ENCODE measurements at regions not wholly inside any gene's neighbourhood (a gene's known extent, or its start where the extent isn't known, plus 50 kb on each side); places are given as distances from the start of the nearest gene placed in this dataset.

DNA sequence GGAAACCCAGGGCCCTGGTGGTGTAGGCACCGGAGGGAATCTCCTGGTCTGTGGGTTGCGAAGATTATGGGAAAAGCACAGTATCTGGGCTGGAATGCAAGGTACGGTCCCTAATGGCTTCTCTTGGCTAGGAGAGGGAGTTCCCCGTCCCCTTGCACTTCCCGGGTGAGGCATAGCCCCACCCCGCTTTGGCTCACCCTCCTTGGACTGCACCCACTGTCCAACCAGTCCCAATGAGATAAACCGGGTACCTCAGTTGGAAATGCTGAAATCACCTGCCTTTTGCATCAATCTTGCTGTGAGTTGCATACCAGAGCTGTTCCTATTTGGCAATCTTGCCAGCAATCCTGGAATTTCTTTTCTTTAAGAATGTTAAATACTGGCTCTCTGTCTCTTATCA lies 1429.1 kb downstream of the MAT2B start:
- TF ChIP-seq, protein P1, sequence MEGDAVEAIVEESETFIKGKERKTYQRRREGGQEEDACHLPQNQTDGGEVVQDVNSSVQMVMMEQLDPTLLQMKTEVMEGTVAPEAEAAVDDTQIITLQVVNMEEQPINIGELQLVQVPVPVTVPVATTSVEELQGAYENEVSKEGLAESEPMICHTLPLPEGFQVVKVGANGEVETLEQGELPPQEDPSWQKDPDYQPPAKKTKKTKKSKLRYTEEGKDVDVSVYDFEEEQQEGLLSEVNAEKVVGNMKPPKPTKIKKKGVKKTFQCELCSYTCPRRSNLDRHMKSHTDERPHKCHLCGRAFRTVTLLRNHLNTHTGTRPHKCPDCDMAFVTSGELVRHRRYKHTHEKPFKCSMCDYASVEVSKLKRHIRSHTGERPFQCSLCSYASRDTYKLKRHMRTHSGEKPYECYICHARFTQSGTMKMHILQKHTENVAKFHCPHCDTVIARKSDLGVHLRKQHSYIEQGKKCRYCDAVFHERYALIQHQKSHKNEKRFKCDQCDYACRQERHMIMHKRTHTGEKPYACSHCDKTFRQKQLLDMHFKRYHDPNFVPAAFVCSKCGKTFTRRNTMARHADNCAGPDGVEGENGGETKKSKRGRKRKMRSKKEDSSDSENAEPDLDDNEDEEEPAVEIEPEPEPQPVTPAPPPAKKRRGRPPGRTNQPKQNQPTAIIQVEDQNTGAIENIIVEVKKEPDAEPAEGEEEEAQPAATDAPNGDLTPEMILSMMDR (IDR thresholded peaks at IDR 0.05; ENCODE audit: extremely low read depth, missing control alignments), result no peak
- no peak for DNase-seq (ENCODE audit: low spot score)

GRCh38 chr5:164941132-164941531 lies 1435.7 kb downstream of the MAT2B start:
- DNase-seq (ENCODE audit: low spot score), result no peak

DNA sequence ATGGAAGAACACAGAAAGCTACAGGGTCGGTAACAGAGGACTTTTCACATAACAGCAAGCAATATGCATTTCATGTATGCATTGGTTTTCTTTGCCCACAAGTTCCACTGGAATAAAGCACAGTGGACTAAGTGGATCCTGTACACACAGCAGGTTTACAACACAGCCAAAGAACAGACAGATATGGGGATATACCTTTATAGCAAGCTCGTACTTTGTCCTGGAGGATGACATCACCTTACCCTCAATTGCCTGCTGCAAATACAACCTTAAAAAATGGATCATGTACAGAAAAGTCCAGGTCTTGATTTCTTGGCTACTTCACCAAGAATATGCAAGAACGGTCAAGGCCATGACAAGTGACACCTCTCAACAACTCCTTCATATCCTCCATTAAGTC lies 1445.5 kb downstream of the MAT2B start:
- TF ChIP-seq, protein P1 (IDR thresholded peaks at IDR 0.05; ENCODE audit: extremely low read depth, missing control alignments), result no peak
- DNase-seq (ENCODE audit: low spot score), result no peak

More at GRCh38 chr5:164941132-164941531, 1435.7 kb downstream of the MAT2B start:
- TF ChIP-seq, protein P1 (IDR thresholded peaks at IDR 0.05; ENCODE audit: extremely low read depth, missing control alignments), result no peak

DNA sequence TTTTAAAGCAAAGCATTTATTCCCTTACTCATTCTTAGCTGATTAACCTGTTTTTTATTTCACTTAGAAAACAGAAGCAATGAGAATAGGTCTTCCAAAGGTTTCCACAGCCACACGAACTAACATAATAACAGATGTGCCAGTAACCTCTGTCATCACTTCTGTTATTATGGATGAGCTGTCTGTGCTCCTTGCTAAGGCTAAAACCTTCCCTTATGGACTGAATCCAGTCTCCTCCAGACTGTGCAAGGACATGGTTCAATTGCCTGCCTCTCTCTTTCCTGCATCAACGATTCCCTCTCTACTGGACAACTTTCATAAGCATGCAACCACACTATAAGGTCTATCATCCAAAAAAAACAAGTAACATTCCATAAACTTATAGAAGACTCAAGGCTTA lies 1446.2 kb downstream of the MAT2B start:
- TF ChIP-seq, protein P1 (IDR thresholded peaks at IDR 0.05; ENCODE audit: extremely low read depth, missing control alignments), result no peak
- no peak for DNase-seq (ENCODE audit: low spot score)

- DNase-seq (ENCODE audit: low spot score), result no peak
- TF ChIP-seq, protein P1 (IDR thresholded peaks at IDR 0.05; ENCODE audit: extremely low read depth, missing control alignments), result no peak
These were observed 1453.3 kb downstream of the MAT2B start for GRCh38 chr5:164958688-164959087.

DNA sequence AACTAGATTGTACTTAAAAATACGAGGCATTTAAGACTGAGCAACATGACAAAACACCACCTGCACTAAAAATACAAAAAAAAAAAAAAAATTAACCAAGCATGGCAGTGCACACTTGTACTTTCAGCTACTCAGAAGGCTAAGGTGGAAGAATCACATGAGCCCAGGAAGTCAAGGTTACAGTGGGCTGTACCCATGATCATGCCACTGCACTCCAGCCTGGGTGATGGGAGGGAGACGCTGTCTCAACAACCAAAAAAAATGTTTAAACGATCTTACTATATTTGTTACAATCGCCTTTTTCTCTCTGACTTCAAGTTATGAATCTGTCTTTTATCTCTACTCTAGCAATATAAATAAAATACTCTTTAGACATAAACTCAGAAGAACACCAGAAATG lies 1454.3 kb downstream of the MAT2B start:
- TF ChIP-seq, protein P1 (IDR thresholded peaks at IDR 0.05; ENCODE audit: extremely low read depth, missing control alignments), result no peak
- DNase-seq (ENCODE audit: low spot score), result no peak

DNA sequence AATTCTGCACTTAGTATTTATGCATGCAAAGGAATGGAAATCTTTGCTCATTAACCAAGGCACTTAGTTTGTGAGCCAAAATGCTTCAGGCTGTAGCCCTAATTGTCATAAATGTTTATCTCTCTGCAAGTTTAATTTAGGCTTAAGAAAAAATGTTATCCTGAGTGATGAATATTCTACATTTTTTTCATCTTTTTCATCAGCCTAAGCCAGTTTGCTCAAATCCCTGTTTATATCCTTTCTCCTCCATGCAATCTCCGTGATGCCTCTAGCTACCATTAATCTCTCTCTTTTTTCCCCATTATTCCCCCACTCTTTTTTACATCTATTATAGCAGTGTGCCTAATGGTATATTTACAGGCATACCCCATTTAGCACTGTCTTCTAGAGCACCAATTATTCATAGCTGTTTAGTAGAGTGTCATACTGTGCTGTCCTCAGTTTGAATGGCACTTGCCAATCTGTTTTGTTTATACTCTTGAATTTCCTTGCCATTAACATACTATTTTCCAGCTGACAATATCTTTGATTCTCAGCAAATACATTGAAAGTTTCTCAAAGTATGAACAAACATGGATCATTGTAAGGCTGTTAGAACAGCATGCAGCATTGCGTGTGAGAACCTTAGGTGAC lies 1457.0 kb downstream of the MAT2B start:
- no peak for DNase-seq (ENCODE audit: low spot score)
- TF ChIP-seq, protein P1 (IDR thresholded peaks at IDR 0.05; ENCODE audit: extremely low read depth, missing control alignments), result no peak
